Liver (tissue), 8 donors: ENCODE measurements at regions not wholly inside any gene's neighbourhood (a gene's known extent, or its start where the extent isn't known, plus 50 kb on each side); places are given as distances from the start of the nearest gene placed in this dataset.

Source experiments
- DNase-seq: peaks from one replicate; pipeline ENCODE4 v3.0.0-alpha.2; 2017; ENCODE audit warnings: low spot score
- H3K27ac ChIP-seq, 2 donors: one replicate each; pipeline ENCODE4 v1.7.0; 2013; ENCODE audit warnings: inconsistent platforms in 2 of 2, low read length in 2 of 2, control low read depth in 1 of 2, low read depth in 1 of 2, mild to moderate bottlenecking in 1 of 2
- H3K27me3 ChIP-seq, 4 donors: one replicate each; pipeline versions ENCODE4 v1.6.1 to v1.7.0; 2013; ENCODE audit warnings: low read length in 3 of 4, inconsistent platforms in 1 of 4, mild to moderate bottlenecking in 1 of 4, moderate library complexity in 1 of 4; ENCODE audit not compliant: control insufficient read depth in 4 of 4, insufficient read depth in 4 of 4
- H3K36me3 ChIP-seq, 4 donors: one replicate each; pipeline versions ENCODE4 v1.6.1 to v1.7.0; 2013; ENCODE audit warnings: low read length in 3 of 4, mild to moderate bottlenecking in 3 of 4, low read depth in 1 of 4, moderate library complexity in 1 of 4; ENCODE audit not compliant: control insufficient read depth in 4 of 4, insufficient read depth in 3 of 4
- H3K4me1 ChIP-seq, 4 donors: one replicate each; pipeline versions ENCODE4 v1.6.1 to v1.7.0; 2013; ENCODE audit warnings: low read length in 3 of 4, mild to moderate bottlenecking in 3 of 4, moderate library complexity in 1 of 4; ENCODE audit not compliant: control insufficient read depth in 4 of 4, insufficient read depth in 4 of 4
- H3K4me3 ChIP-seq, 3 donors: one replicate each; pipeline versions ENCODE4 v1.6.1 to v1.7.0; 2013; ENCODE audit warnings: low read length in 3 of 3, control low read depth in 1 of 3, low read depth in 1 of 3, mild to moderate bottlenecking in 1 of 3
- H3K9ac ChIP-seq, 2 donors: one replicate each; pipeline ENCODE4 v1.7.0; 2013; ENCODE audit warnings: low read length in 2 of 2, mild to moderate bottlenecking in 2 of 2, moderate library complexity in 2 of 2, control low read depth in 1 of 2, low read depth in 1 of 2
- H3K9me3 ChIP-seq, 4 donors: one replicate each; pipeline versions ENCODE4 v1.6.1 to v1.7.0; 2013; ENCODE audit warnings: low read length in 3 of 4; ENCODE audit not compliant: control insufficient read depth in 4 of 4
- ATF3 ChIP-seq: IDR thresholded peaks from 2 replicates; pipeline ENCODE4 v1.6.1; 2016; ENCODE audit warnings: antibody characterized with exemption
- EGR1 ChIP-seq, 2 donors: IDR thresholded peaks; 2 replicates each; pipeline ENCODE4 v1.6.1; 2016 to 2018; ENCODE audit warnings: antibody characterized with exemption in 2 of 2, low read depth in 2 of 2
- FOXA1 ChIP-seq: IDR thresholded peaks from 2 replicates; pipeline ENCODE4 v1.6.1; 2016; ENCODE audit warnings: antibody characterized with exemption
- FOXA2 ChIP-seq: IDR thresholded peaks from 2 replicates; pipeline ENCODE4 v1.6.1; 2016; ENCODE audit warnings: antibody characterized with exemption
- GABPA ChIP-seq, 2 donors: IDR thresholded peaks in 1 of 2; conservative IDR thresholded peaks in 1 of 2; 2 replicates each; pipeline ENCODE4 v1.6.1; 2016; ENCODE audit warnings: antibody characterized with exemption in 2 of 2, mild to moderate bottlenecking in 1 of 2, moderate library complexity in 1 of 2
- HNF4A ChIP-seq, 2 donors: conservative IDR thresholded peaks; 2 replicates each; pipeline ENCODE4 v1.6.1; 2016; ENCODE audit warnings: antibody characterized with exemption in 2 of 2, mild to moderate bottlenecking in 2 of 2
- HNF4G ChIP-seq: IDR thresholded peaks from 2 replicates; pipeline ENCODE4 v1.6.1; 2016; ENCODE audit warnings: antibody characterized with exemption
- JUND ChIP-seq, 2 donors: IDR thresholded peaks; 2 replicates each; pipeline ENCODE4 v1.6.1; 2016; ENCODE audit warnings: antibody characterized with exemption in 2 of 2
- MAX ChIP-seq: IDR thresholded peaks from 2 replicates; pipeline ENCODE4 v1.6.1; 2016; ENCODE audit warnings: antibody characterized with exemption
- NR2F2 ChIP-seq: IDR thresholded peaks from 2 replicates; pipeline ENCODE4 v1.6.1; 2016; ENCODE audit warnings: antibody characterized with exemption
- RXRA ChIP-seq, 2 donors: IDR thresholded peaks; 2 replicates each; pipeline ENCODE4 v1.6.1; 2017 to 2018; ENCODE audit warnings: antibody characterized with exemption in 2 of 2, mild to moderate bottlenecking in 1 of 2
- SP1 ChIP-seq: IDR thresholded peaks from 2 replicates; pipeline ENCODE4 v1.6.1; 2018; ENCODE audit warnings: antibody characterized with exemption, mild to moderate bottlenecking
- TAF1 ChIP-seq: conservative IDR thresholded peaks from 2 replicates; pipeline ENCODE4 v1.6.1; 2016; ENCODE audit warnings: antibody characterized with exemption, mild to moderate bottlenecking
- YY1 ChIP-seq: IDR thresholded peaks from 2 replicates; pipeline ENCODE4 v1.6.1; 2016; ENCODE audit warnings: antibody characterized with exemption, mild to moderate bottlenecking
- ZBTB33 ChIP-seq: IDR thresholded peaks from 2 replicates; pipeline ENCODE4 v1.6.1; 2016; ENCODE audit warnings: antibody characterized with exemption
- WGBS: extraction: QIAGEN DNeasy Blood & Tissue Kit; methylation state at CpG from one replicate; pipeline ENCODE4 v1.1.7; 2013; 5-methylcytosine and 5-hydroxymethylcytosine counted together
- TF ChIP-seq, protein P1 (sequence below): IDR thresholded peaks from 2 replicates; pipeline ENCODE4 v1.6.1; 2016; ENCODE audit warnings: antibody characterized with exemption, mild to moderate bottlenecking
- TF ChIP-seq, protein P2 (sequence below): fragments of 150-350 bp; IDR thresholded peaks from 2 replicates; pipeline ENCODE4 v1.5.1; 2017; ENCODE audit warnings: improper control_type of control experiment, low read depth, low read length; ENCODE audit not compliant: missing input control
- donor health status: healthy.
- donor health status: healthy.
- donor health status: healthy.
- donor health status: healthy.
- donor health status: healthy.

- no peaks in the 10 kb centered on the region for H3K4me1 ChIP-seq
- no peak for TF ChIP-seq SP1
- TF ChIP-seq JUND (IDR thresholded peaks at IDR 0.05): no peak
- no peak for TF ChIP-seq GABPA (IDR thresholded peaks at IDR 0.05 in 1 of 2, conservative IDR thresholded peaks at IDR 0.05 in 1 of 2)
- no peak for TF ChIP-seq RXRA (IDR thresholded peaks at IDR 0.05)
- TF ChIP-seq HNF4G: no peak
- no peak for TF ChIP-seq FOXA2
- no peak for TF ChIP-seq YY1
- TF ChIP-seq HNF4A (conservative IDR thresholded peaks at IDR 0.05): no peak
- no peak for TF ChIP-seq TAF1
- TF ChIP-seq FOXA1: no peak
- TF ChIP-seq, protein P1, sequence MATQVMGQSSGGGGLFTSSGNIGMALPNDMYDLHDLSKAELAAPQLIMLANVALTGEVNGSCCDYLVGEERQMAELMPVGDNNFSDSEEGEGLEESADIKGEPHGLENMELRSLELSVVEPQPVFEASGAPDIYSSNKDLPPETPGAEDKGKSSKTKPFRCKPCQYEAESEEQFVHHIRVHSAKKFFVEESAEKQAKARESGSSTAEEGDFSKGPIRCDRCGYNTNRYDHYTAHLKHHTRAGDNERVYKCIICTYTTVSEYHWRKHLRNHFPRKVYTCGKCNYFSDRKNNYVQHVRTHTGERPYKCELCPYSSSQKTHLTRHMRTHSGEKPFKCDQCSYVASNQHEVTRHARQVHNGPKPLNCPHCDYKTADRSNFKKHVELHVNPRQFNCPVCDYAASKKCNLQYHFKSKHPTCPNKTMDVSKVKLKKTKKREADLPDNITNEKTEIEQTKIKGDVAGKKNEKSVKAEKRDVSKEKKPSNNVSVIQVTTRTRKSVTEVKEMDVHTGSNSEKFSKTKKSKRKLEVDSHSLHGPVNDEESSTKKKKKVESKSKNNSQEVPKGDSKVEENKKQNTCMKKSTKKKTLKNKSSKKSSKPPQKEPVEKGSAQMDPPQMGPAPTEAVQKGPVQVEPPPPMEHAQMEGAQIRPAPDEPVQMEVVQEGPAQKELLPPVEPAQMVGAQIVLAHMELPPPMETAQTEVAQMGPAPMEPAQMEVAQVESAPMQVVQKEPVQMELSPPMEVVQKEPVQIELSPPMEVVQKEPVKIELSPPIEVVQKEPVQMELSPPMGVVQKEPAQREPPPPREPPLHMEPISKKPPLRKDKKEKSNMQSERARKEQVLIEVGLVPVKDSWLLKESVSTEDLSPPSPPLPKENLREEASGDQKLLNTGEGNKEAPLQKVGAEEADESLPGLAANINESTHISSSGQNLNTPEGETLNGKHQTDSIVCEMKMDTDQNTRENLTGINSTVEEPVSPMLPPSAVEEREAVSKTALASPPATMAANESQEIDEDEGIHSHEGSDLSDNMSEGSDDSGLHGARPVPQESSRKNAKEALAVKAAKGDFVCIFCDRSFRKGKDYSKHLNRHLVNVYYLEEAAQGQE: no peak
- no peak for TF ChIP-seq NR2F2
- no peak for TF ChIP-seq ATF3
- TF ChIP-seq EGR1 (IDR thresholded peaks at IDR 0.05; ENCODE audit: low read depth in 2 of 2): no peak
- TF ChIP-seq, protein P2, sequence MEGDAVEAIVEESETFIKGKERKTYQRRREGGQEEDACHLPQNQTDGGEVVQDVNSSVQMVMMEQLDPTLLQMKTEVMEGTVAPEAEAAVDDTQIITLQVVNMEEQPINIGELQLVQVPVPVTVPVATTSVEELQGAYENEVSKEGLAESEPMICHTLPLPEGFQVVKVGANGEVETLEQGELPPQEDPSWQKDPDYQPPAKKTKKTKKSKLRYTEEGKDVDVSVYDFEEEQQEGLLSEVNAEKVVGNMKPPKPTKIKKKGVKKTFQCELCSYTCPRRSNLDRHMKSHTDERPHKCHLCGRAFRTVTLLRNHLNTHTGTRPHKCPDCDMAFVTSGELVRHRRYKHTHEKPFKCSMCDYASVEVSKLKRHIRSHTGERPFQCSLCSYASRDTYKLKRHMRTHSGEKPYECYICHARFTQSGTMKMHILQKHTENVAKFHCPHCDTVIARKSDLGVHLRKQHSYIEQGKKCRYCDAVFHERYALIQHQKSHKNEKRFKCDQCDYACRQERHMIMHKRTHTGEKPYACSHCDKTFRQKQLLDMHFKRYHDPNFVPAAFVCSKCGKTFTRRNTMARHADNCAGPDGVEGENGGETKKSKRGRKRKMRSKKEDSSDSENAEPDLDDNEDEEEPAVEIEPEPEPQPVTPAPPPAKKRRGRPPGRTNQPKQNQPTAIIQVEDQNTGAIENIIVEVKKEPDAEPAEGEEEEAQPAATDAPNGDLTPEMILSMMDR: no peak
- no peaks in the 10 kb centered on the region for H3K27me3 ChIP-seq
- H3K4me3 ChIP-seq: no peak overlapping the region
- H3K27ac ChIP-seq: no peak overlapping the region
- H3K36me3 ChIP-seq: no peaks in the 10 kb centered on the region
- WGBS: 91% methylated on average over 3 of the region's 3 CpGs
- DNase-seq: no peak
- H3K9ac ChIP-seq: no peak overlapping the region
- no peaks in the 10 kb centered on the region for H3K9me3 ChIP-seq
These were observed 330.6 kb downstream of the MDFIC start for GRCh38 chr7:115252461-115252860.

GRCh38 chr7:115249080-115249479 is 327.2 kb downstream of the MDFIC start:
- 56% methylated on average over 1 of the region's 1 CpG for WGBS
- TF ChIP-seq JUND (IDR thresholded peaks at IDR 0.05): no peak
- no peak for TF ChIP-seq MAX
- TF ChIP-seq EGR1 (IDR thresholded peaks at IDR 0.05; ENCODE audit: low read depth in 2 of 2): no peak
- no peak for TF ChIP-seq YY1
- TF ChIP-seq SP1: no peak
- TF ChIP-seq ZBTB33: no peak
- TF ChIP-seq RXRA (IDR thresholded peaks at IDR 0.05): no peak
- TF ChIP-seq, protein P2: no peak
- TF ChIP-seq HNF4A (conservative IDR thresholded peaks at IDR 0.05): no peak
- no peak for TF ChIP-seq ATF3
- TF ChIP-seq, protein P1: no peak
- no peak for TF ChIP-seq TAF1
- no peak for TF ChIP-seq NR2F2
- TF ChIP-seq FOXA2: no peak
- TF ChIP-seq FOXA1: no peak

More at GRCh38 chr7:115249080-115249479, 327.2 kb downstream of the MDFIC start:
- no peaks in the 10 kb centered on the region for H3K36me3 ChIP-seq
- H3K4me1 ChIP-seq: no peaks in the 10 kb centered on the region
- no peak overlapping the region for H3K27ac ChIP-seq
- H3K27me3 ChIP-seq: no peaks in the 10 kb centered on the region
- H3K9ac ChIP-seq: no peak overlapping the region
- peaks cover 0 to 3% (median 0%) of the 10 kb centered on the region in 4 donors for H3K9me3 ChIP-seq
- H3K4me3 ChIP-seq: no peak overlapping the region
- no peak for DNase-seq
